HUES6 (cell line): ENCODE measurements at regions not wholly inside any gene's neighbourhood (a gene's known extent, or its start where the extent isn't known, plus 50 kb on each side); places are given as distances from the start of the nearest gene placed in this dataset.

ENCODE experiments used
- H3K27ac ChIP-seq: 2 replicates; pipeline ENCODE4 v1.7.0; 2013; ENCODE audit warnings: low read depth, mild to moderate bottlenecking, low read length, inconsistent platforms
- H3K27me3 ChIP-seq: 2 replicates; pipeline ENCODE4 v1.6.1; 2013; ENCODE audit warnings: low read length; ENCODE audit not compliant: control insufficient read depth, insufficient read depth
- H3K36me3 ChIP-seq: 2 replicates; pipeline ENCODE4 v1.6.1; 2013; ENCODE audit warnings: low read length; ENCODE audit not compliant: control insufficient read depth, insufficient read depth
- H3K4me1 ChIP-seq: 2 replicates; pipeline ENCODE4 v1.6.1; 2013; ENCODE audit warnings: low read length; ENCODE audit not compliant: control insufficient read depth, insufficient read depth
- H3K4me3 ChIP-seq: 2 replicates; pipeline ENCODE4 v1.5.1; 2013; ENCODE audit warnings: low read depth, low read length
- H3K9ac ChIP-seq: one replicate; pipeline ENCODE4 v1.6.1; 2013; ENCODE audit warnings: mild to moderate bottlenecking, low read length
- H3K9me3 ChIP-seq: 2 replicates; pipeline ENCODE4 v1.6.1; 2013; ENCODE audit warnings: low read depth, low read length; ENCODE audit not compliant: control insufficient read depth, insufficient read depth

DNA sequence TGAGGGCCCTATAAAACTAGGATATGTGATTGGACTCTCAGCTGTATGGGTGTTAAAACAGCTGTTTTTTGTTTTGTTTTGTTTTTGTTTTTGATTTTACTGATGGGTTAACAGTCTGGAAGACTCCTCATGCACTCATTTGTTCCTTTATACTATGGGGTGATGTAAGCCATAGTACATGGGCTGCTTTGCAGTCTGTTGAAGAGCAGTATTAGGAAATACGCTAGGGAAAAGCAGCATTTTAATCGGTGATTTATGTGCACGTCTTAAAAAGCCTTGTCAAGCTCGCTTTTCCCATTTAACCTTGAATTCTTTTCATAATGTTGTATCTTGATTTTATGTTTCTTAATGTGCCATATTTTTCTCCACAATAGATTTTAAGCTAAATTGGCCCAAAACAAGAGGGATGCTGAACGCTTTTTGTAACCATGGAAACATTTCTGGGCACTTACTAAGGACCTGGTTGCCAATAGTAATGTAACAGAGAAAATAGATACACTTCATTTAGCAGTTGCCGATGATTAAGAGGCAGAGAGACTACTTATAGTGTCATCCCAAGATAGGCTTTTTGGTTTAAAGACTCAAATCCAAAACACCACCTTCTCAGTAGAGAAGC lies 244.0 kb downstream of the SNAPC1 start:
- Histone ChIP-seq H3K27me3 (no peaks in the 10 kb centered on the region), H3K27ac (no peak overlapping the region), H3K9ac (no peak overlapping the region), H3K9me3 (peaks cover 2% of the 10 kb centered on the region; the same call in 1 of the 2 replicates), H3K36me3 (no peaks in the 10 kb centered on the region), H3K4me1 (no peaks in the 10 kb centered on the region; the same call in 1 of the 2 replicates), H3K4me3 (no peak overlapping the region)

DNA sequence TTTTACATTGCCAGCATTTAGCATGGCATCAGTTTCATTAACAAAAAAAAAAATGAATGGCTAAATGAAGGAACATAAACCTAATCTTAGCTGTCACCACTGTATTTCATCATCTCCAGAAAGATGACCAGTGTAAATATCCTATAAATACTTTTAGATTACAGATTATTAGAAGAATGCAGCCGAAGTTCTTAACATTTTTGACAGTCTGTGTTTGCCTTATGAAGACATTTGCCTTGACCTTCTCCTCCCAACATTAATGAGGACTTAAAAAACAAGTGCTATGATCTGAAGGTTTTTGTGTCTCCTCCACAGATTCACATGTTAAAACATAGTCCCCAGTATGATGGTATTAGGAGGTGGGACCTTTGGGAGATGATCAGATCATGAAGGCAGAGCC lies 253.0 kb downstream of the SNAPC1 start:
- Histone ChIP-seq H3K36me3 (no peaks in the 10 kb centered on the region), H3K27me3 (no peaks in the 10 kb centered on the region), H3K4me3 (no peak overlapping the region), H3K9ac (no peak overlapping the region), H3K4me1 (no peaks in the 10 kb centered on the region), H3K9me3 (no peaks in the 10 kb centered on the region), H3K27ac (no peak overlapping the region)

DNA sequence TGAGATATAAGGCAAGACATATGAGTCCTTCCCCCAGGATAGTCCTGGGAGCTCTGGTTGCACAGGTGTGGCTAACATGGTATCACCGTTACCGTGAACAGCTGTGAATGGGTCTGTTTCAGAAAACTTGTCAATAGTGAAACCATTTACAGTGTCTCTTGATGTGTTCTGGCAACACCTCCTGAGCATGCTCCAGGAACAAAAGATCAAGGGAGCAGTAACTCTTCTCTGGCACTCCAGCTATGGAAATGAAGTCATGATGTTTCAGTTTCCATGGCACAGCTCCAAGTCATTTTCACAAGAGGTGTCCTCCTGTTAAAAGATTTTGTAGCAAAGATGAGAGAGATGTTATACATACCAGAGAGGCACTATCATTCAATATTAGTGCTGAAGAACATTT lies 253.7 kb downstream of the SNAPC1 start:
- Histone ChIP-seq H3K36me3 (no peaks in the 10 kb centered on the region), H3K9ac (no peak overlapping the region), H3K27ac (no peak overlapping the region), H3K27me3 (no peaks in the 10 kb centered on the region), H3K9me3 (no peaks in the 10 kb centered on the region), H3K4me3 (no peak overlapping the region), H3K4me1 (no peaks in the 10 kb centered on the region)

DNA sequence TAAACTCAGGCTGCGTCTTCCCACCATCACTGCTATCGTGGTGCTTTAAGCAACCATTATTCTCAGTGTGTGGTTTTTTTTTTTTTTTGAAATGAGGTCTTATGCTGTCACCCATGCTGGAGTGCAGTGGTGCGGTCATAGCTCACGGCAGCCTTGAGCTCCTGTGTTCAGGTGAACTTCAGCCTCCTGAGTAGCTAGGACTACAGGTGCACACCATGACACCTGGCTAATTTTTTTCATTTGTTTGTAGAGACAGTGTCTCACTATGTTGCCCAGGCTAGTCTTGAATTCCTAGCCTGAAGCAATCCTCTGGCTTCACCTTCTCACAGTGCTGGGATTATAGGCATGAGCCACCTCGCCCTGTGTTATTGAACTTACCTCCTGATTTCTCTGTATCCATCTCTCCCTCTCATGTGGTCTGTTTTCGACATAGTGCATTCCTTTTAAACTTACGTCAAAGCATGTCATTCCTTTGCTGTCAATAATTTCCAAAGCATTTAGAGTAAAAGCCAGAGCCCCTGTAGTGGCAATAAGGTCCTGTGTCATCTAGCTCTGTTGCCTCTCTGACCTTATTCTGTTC lies 255.5 kb downstream of the SNAPC1 start:
- Histone ChIP-seq H3K9me3 (no peaks in the 10 kb centered on the region), H3K36me3 (no peaks in the 10 kb centered on the region), H3K27me3 (no peaks in the 10 kb centered on the region), H3K4me1 (no peaks in the 10 kb centered on the region), H3K4me3 (no peak overlapping the region), H3K9ac (no peak overlapping the region), H3K27ac (no peak overlapping the region)

DNA sequence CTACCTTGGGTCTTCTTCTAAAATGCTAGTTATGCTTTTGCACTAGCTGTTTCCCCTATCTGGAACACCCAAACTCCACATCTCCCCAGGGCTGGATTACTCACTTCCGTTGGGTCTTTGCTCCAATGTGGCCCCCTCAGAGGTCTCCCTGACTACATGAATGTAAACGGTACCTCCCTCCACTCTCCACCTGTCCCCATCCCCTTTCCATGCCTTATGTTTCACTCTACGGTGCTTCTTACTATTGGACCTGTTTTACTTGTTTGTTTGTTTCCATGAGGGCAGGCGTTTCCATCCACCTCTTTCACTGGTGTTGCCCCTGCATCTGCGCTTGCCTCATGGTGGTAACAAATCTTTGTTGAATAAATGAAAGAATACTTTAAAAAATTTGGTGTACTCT lies 256.4 kb downstream of the SNAPC1 start:
- Histone ChIP-seq H3K27ac (no peak overlapping the region), H3K9ac (no peak overlapping the region), H3K4me1 (no peaks in the 10 kb centered on the region), H3K9me3 (no peaks in the 10 kb centered on the region), H3K27me3 (no peaks in the 10 kb centered on the region), H3K36me3 (no peaks in the 10 kb centered on the region), H3K4me3 (no peak overlapping the region)

DNA sequence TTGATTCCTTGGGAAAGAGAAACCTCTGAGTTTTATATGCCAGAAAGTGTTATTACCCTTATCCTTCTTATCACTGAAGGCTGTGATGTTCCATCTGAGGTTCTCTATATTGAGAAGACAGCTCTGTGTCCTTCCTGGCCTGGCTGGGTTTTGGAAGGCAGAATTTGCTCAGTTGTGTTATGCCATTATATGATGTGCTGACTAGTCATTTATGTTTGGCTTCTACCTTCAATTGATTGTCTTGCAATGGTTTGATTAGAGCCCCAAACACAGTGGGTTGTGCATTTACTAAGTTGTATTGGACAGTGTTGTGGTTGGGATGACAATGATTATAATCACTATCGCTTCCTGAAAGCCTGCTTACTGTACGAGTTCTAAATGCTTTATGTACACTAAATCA lies 265.7 kb downstream of the SNAPC1 start:
- Histone ChIP-seq H3K4me1 (no peaks in the 10 kb centered on the region), H3K4me3 (no peak overlapping the region), H3K9me3 (no peaks in the 10 kb centered on the region), H3K36me3 (no peaks in the 10 kb centered on the region), H3K27ac (no peak overlapping the region), H3K27me3 (no peaks in the 10 kb centered on the region), H3K9ac (no peak overlapping the region)

DNA sequence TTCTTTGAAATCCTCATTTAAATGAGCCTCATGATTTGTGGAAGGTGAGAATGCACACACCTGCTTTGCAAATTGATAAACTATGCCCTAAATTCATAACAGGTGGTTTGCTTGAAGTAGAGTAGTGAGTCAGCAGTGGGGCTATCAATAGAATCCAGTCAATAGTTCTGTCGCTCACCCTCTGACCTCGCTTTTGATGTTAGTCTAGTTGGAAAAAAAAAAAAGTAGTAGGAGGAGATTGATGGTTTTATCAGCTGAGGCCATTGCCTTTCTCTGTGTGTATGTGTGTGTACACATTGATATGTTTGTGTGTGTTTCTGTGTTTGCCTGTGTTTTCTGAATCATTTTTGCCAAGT lies 267.3 kb downstream of the SNAPC1 start:
- no peaks in the 10 kb centered on the region for H3K36me3 ChIP-seq
- H3K27ac ChIP-seq, result no peak overlapping the region
- H3K27me3 ChIP-seq, result no peaks in the 10 kb centered on the region
- no peaks in the 10 kb centered on the region for H3K9me3 ChIP-seq
- H3K9ac ChIP-seq, result no peak overlapping the region
- H3K4me1 ChIP-seq, result no peaks in the 10 kb centered on the region
- no peak overlapping the region for H3K4me3 ChIP-seq

DNA sequence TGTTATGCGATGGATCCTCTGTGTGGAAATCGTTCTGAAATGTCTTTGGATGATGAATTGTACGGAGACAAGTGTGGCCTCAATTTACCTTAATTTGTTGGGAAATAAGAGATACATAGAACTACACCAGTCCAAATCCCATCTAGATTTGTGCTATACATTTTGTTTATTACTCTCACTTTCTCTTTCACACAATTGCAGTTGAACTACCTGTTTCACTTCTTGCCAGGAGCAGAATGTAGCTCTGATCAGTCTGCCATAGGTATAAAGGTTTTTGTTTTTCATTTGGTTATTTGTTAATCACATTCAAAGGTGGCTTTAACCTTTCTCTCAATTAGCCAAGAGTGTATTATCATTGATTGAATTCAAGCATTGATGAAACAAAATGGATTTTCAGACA lies 268.2 kb downstream of the SNAPC1 start:
- Histone ChIP-seq H3K36me3 (no peaks in the 10 kb centered on the region), H3K27ac (no peak overlapping the region), H3K9ac (no peak overlapping the region), H3K27me3 (no peaks in the 10 kb centered on the region), H3K4me1 (no peaks in the 10 kb centered on the region), H3K4me3 (no peak overlapping the region), H3K9me3 (no peaks in the 10 kb centered on the region)

DNA sequence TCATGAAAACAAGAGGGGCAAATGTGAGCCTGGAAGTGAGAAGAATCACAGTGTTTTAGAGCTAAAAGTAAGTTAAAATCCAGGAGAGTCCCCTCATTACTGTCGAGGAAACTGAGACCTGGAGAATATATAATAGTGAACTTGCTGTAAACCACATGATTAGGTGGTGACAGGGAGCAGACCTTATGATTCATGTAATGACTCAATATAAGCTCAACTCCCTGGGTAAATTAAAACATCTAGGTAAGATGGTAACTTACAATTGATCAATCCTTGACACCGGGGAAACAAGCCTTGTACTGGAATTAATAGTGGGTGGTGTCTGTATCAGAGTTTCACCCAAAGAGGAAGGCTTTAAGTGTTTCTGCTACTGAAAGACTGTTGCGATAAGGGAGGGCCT lies 269.3 kb downstream of the SNAPC1 start:
- Histone ChIP-seq H3K27me3 (no peaks in the 10 kb centered on the region), H3K27ac (no peak overlapping the region), H3K9ac (no peak overlapping the region), H3K4me1 (no peaks in the 10 kb centered on the region), H3K9me3 (no peaks in the 10 kb centered on the region), H3K4me3 (no peak overlapping the region), H3K36me3 (no peaks in the 10 kb centered on the region)

DNA sequence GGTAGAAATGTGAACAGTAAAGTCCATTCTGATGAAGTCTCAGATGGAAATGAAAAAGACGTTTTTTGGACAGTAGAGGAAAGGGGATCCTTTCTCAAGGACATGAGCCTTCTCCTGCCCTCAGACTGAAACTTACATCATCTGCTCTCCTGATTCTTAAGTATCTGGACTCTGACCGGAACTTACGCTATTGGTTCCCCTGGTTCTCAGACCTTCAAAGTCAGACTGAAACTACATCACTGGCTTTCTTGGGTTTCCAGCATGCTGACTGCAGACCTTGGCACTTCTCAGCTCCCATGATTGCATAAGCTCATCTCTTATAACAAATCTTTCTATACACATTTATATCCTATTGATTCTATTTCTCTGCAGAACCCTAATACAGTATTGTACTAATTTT lies 291.0 kb downstream of the SNAPC1 start:
- Histone ChIP-seq H3K4me1 (peaks cover 6% of the 10 kb centered on the region; the same call in 1 of the 2 replicates), H3K9me3 (peaks cover 12% of the 10 kb centered on the region), H3K27me3 (no peaks in the 10 kb centered on the region), H3K36me3 (no peaks in the 10 kb centered on the region), H3K27ac (no peak overlapping the region), H3K4me3 (no peak overlapping the region), H3K9ac (no peak overlapping the region)

DNA sequence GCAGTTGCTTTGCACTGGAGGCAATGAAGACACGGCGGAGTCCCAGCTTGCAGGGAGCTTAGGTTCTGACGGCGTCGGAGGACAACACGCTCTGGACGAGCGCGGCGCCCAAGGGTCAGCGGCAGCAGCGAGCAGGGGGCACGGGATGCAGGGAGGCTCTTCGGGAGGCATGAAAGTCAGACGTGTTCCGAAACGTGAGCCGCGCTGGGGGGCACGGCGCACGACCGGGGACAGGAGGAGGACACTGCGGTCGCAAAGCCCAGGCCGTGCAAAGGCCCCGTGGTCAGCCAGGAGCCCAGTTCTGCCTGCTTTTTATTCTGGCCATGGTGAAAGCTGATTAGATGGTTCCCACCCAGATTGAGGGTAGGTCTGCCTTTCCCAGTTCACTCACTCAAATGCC lies 294.6 kb downstream of the SNAPC1 start:
- H3K36me3 ChIP-seq, result no peaks in the 10 kb centered on the region
- no peak overlapping the region for H3K4me3 ChIP-seq
- no peaks in the 10 kb centered on the region for H3K27me3 ChIP-seq
- no peak overlapping the region for H3K27ac ChIP-seq
- no peak overlapping the region for H3K9ac ChIP-seq
- H3K9me3 ChIP-seq, result 0 out of 2 replicates have a peak, but pooled peaks cover 4% of the 10 kb centered on the region
- H3K4me1 ChIP-seq, result peaks cover 6% of the 10 kb centered on the region; the same call in 1 of the 2 replicates
